ENCODE measurements at regions not wholly inside any gene's neighbourhood (a gene's known extent, or its start where the extent isn't known, plus 50 kb on each side); places are given as distances from the start of the nearest gene placed in this dataset.

GRCh38 chr11:29352273-29352795 is 664.5 kb downstream of the KCNA4 start:
- DNase-seq (ENCODE audit: low read depth), result no peak

DNA sequence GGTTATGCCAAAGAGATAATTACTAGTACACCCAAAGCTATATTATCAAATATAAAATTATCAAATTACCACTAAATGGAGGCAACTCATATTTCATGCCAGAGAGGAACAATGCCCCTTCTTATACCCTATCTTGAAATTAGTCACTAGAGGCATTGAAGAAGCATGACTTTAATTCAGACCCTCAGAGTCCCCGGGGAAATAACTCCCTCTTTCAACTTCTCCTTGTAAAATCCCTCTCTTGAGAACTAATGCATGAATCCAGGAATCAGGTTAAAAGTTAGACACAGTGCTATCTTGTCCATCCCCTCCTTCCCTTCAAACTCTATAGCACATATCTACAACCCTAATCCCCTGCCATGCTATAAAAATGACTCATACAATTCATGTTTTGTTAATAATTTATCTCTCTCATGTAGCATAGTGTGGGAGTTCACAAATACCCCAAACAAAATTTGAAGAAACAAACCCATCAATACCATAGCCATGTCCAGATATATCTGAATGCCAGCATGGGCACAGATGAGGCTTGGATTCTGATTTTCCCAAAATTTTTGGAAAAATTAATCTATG is 665.4 kb downstream of the KCNA4 start:
- DNase-seq (ENCODE audit: low read depth), result no peak

- DNase-seq (ENCODE audit: low read depth), result peak; percentile 0
Observed at GRCh38 chr11:29343465-29344333, 673.1 kb downstream of the KCNA4 start.

DNA sequence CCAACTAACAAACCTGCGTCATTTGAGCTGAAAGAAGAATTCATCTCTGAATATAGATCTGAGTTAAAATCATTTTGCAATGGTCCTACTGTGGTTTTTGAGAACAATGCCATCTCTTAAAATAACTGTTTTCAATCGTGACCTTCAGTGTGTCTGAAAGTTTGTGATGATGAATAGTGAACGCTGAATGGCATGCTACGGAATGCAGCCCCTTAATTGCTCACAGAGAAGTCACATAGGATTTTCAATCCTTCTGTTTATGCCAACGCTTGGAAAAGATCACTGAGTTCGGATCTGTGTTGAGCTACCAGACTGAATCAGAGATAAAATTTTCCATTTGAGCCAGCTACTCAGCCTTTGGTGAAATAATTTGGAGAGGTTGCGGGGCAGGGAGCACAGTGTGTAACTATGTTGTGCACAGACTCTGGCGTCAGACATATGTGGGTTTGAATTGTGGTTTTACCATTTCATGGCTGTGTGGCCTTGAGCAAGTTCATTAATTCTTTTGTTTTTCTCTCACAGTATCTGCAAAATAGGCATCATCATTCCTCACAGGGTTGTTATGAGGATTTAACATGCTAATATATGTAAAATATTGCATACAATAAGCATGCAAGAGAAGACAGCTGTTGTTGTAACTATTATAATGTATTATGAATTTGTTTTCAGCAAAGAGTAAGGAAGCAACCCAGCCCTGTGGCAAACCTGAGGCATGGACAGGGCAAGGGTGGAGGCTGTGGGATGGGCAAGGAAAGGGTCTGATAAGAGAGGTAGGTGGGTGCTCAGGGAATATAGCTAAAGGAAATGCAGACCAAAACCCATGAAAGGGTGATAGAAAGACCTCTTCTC is 679.9 kb downstream of the KCNA4 start:
- DNase-seq (ENCODE audit: low read depth), result no peak

DNA sequence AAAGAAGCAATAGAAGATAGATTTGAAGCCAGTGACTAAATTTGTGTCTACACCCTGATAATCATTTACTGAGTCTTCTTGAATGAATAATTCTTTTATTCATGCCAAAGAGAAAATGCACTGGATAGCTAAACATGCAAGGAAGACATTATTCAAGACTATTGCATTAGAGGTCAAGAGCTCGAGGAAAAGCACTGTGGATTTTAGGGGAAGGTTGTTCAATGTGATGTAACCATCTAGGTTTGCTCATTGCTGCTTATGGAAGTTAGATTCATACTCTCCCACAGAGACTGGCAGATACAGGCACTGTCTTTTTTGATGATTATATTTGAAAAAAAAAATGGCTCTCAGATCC is 682.1 kb downstream of the KCNA4 start:
- DNase-seq (ENCODE audit: low read depth), result no peak

DNA sequence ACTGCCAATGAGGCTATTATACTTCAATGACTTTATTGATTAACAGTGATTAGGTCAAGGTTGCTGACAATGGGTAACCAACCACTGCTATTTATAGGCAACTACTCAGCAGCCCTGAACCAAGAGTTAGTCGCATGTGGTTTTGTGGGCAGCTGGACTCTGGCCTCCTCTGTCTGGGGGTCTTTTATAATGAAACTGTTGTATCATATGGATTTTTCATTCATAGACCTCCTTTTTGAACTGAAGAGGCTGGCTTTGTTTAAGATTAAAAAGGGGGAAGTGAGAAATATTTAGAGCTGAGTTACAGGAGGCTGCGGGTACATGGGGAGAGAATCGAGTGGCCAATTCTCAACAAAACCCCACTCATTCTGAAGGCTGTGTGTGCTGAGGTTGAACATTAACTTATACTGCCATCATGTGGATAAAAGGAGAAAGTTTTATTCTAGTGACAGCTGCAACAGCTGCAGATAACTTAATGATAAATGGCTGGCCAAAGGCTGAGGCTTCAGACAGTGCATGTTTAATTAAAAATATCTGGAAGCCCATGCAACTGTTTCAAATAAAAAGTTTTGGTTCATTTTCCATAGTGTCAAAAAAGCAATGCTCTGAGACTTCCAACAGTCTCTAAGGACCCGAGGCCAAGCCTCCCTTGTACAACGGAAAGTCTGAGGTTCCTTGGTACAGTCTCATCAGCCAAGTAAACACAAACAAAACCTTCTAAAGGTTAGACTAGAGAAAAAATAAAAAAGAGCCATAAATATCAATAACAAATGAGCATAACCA is 682.6 kb downstream of the KCNA4 start:
- DNase-seq (ENCODE audit: low read depth), result no peak

- no peak for DNase-seq (ENCODE audit: low read depth)
Observed at GRCh38 chr11:29331451-29332010, 685.3 kb downstream of the KCNA4 start.

- no peak for DNase-seq (ENCODE audit: low read depth)
Observed at GRCh38 chr11:29328961-29329441, 687.8 kb downstream of the KCNA4 start.

DNA sequence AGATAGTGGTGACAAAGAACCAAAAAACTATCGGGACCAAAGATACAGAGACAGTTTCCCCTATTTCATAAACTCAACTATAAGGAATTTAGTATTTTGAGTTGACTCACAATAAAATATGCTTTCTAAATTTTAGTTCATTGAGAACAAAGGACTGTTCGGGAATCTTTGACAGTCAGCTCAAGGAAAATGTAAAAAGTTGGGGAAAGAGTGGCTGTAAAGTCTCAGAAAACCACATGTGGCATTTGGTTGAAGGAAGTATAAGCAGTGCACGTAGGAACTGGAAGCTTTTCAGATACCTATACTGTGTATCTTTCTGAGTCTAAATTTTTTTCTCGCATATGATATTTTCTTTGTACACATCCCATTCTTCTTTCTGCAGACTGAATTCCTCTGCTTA is 688.9 kb downstream of the KCNA4 start:
- DNase-seq (ENCODE audit: low read depth), result no peak

- no peak for DNase-seq (ENCODE audit: low read depth)
Observed at GRCh38 chr11:29326757-29327156, 690.1 kb downstream of the KCNA4 start.

- no peak for DNase-seq (ENCODE audit: low read depth)
Observed at GRCh38 chr11:29324328-29324727, 692.5 kb downstream of the KCNA4 start.

- no peak for DNase-seq (ENCODE audit: low read depth)
Observed at GRCh38 chr11:29321293-29322132, 695.3 kb downstream of the KCNA4 start.

DNA sequence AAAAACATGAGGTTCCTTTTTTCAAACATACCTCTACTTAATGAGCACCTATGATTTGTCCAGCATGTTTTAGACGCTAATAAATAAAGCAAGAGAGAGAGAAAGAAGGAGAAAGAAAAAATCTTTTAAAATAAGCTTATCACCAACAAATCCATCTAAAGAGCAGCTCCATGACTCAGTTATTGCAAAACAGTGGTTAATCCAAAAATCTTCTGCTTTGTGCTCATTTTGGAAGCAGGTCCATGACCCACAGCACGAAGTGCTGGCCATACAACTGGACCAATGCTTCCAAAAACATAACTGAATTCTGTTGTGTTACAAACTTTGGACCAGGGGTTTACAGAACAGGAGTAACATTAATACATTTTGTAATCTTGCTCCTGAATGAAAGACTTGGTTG is 696.6 kb downstream of the KCNA4 start:
- DNase-seq (ENCODE audit: low read depth), result no peak

- no peak for DNase-seq (ENCODE audit: low read depth)
Observed at GRCh38 chr11:29319210-29319609, 697.6 kb downstream of the KCNA4 start.

DNA sequence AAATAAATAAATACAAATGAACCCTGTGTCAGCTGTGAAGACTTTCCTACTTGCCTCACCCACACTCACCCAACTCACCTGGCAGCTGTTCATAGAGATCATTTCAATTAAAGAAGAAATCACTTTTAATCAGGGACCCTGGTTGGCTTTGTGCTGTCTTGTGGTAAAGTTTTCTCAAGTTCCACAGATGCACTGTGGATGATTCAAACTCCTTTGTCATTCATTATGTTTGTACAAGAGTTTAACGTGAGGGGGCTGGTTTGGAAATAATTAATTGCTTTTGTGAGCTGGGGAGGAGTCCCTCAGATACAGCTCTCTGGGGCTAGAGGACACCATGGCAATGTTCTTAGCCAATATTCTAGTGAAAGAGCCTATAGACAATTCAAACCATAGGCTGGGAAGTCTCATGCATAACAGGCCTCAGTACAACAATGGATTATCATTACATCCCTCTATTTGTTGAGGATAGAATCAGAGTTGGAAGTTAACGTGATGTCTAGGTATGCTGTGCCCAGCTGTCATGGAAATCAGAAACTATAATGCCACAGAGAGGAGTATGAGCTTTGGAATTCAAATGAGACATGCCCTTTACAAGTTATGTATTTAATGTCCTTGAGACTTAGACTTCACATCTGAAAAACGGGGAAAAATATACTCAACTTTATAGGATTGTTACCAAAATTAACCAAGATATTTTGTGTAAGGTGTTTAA is 698.5 kb downstream of the KCNA4 start:
- DNase-seq (ENCODE audit: low read depth), result no peak

GRCh38 chr11:29317694-29318093 is 699.1 kb downstream of the KCNA4 start:
- no peak for DNase-seq (ENCODE audit: low read depth)

GRCh38 chr11:29315275-29315674 is 701.6 kb downstream of the KCNA4 start:
- DNase-seq (ENCODE audit: low read depth), result no peak

DNA sequence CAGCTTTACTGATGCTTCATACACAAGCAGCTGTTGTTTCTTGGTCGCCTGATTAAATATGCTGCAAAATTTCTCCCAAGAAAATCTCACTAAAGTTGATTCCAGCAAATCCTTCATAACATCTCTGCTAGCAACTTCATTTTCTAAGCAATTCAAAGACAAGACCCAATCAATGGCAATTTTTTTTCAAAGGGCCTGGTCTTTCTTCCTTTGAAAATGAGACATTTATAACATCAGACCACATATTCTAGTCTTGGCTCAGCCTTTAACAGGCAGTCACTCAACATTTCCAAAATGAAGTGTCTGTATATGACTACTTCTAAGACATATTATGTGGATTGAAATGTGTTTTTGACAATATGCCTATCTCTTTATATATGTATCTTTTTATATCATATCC is 702.6 kb downstream of the KCNA4 start:
- no peak for DNase-seq (ENCODE audit: low read depth)

DNA sequence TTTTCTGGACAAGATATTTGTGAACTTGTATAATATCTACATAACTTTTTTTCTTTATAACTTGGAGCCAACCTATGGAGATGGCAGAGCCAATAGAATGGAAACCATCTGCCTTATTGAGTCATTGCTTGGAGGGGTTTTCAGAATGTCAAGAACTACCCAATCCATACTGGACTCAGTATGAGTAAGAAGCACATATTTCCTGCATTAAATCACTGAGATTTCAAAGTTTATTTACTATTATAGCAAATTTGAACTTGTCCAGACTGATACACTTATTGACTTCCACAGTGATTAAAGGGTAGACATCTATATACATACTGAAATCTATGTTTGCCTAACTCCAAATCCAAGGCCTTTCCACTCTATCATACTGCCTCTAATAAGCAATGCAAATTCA is 704.0 kb downstream of the KCNA4 start:
- DNase-seq (ENCODE audit: low read depth), result no peak
